ENCODE measurements at regions not wholly inside any gene's neighbourhood (a gene's known extent, or its start where the extent isn't known, plus 50 kb on each side); places are given as distances from the start of the nearest gene placed in this dataset.
"Not testable (repeated sequence)": the region's sequence is repeated elsewhere in the genome, so short reads cannot be mapped to it uniquely, and the experiment has no call there.

DNA sequence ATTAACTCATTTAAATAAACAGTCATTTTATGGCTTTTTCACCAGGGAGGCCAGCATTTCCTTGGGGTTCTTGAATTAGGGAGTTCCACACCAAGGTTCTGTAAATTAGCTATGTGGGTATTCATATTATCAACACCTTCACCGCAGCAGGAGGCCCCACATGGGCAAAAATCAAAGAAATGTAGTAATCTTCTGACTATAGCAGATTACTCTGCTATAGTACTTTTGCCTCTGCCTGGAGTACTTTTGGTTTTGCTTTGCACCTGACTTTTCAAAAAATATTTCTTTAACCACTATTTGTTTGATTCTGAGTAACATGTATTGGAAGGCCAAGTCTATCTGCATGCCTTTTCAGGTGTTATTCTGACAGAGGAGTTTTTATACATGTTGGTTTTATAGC is 728.1 kb downstream of the TTLL7 start:
- DNase-seq; ATAC-seq (ENCODE audit: poor library complexity); intact Hi-C loops (cut with DNase I): not testable (repeated sequence)

DNA sequence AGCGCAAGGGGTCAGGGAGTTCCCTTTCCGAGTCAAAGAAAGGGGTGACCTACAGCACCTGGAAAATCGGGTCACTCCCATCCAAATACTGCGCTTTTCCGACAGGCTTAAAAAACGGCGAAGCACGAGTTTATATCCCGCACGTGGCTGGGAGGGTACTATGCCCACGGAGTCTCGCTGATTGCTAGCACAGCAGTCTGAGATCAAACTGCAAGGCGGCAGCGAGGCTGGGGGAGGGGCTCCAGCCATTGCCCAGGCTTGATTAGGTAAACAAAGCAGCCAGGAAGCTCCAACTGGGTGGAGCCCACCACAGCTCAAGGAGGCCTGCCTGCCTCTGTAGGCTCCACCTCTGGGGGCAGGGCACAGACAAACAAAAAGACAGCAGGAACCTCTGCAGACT is 735.1 kb downstream of the TTLL7 start:
- intact Hi-C loops (cut with DNase I); DNase-seq; ATAC-seq (ENCODE audit: poor library complexity): not testable (repeated sequence)

DNA sequence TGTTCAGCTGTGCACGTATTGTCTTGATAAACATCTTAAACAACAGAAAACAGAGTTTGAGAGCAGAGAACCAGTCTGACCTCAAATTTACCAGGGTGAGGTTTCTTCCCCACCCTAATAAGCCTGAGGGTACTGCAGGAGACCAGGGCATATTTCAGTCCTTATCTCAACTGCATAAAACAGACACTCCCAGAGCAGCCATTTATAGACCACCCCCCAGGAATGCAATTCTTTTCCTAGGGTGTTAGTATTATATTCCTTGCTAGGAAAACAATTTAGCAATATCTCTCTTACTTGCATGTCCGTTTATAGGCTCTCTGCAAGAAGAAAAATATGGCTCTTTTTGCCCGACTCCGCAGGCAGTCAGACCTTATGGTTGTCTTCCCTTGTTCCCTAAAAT is 747.2 kb downstream of the TTLL7 start:
- intact Hi-C loops (cut with DNase I); DNase-seq; ATAC-seq (ENCODE audit: poor library complexity): not testable (repeated sequence)

DNA sequence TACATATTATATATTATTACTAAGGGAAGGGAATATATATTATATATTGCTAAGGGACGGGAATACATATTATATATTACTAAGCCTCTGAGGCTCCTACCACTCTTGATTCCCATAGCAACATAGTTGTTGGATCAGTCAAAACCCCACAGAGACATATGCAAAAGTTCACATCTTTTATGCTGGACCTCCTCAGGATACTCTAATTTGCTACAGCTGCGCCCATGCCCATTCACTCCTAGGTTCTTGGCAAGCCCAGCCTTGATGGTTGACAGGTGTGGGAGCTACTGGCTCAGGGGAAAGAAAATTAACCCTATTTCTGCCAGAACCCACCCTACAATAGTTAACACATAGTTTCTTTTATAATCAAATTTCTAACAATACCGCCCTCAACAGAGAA is 752.2 kb downstream of the TTLL7 start:
- intact Hi-C loops (cut with DNase I); DNase-seq; ATAC-seq (ENCODE audit: poor library complexity): not testable (repeated sequence)

DNA sequence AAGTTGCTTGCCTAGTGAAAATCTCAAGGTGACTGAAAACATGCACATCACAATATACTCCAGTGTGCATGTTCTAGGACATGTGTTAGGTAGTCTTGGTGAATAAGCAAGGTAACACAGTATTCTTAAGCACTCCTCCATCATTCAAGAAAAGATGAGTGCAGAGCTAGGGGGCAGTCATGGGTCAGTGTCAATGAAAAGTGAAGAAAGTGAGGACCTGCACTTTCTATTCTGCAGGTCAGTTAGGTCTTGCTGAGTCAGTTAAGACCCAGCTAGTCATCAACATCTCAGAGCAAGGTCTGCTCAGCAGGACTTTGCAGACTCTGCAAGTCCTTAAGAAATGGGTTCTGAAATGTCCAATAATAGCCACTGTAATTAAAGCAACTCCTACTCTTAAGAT is 754.1 kb downstream of the TTLL7 start:
- ATAC-seq (ENCODE audit: poor library complexity); DNase-seq; intact Hi-C loops (cut with DNase I): not testable (repeated sequence)

DNA sequence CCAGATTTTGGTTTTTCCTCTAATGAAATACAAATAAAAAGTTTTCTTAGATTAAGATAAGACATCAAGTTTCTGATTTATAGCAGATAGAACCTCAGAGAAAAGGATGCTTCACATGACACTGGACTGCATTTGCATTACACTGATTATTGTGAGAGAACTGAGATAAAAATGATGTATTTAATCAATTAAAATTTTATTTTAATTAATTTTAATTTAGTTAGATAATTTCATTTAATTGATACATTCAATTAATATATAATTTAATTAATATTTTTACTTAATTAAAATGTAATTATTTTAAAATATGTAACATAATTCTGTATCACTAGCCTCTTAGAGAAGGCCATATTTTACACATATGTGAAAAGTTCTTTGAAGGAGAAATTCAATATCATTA is 759.4 kb downstream of the TTLL7 start:
- ATAC-seq (ENCODE audit: poor library complexity); DNase-seq; intact Hi-C loops (cut with DNase I): not testable (repeated sequence)

DNA sequence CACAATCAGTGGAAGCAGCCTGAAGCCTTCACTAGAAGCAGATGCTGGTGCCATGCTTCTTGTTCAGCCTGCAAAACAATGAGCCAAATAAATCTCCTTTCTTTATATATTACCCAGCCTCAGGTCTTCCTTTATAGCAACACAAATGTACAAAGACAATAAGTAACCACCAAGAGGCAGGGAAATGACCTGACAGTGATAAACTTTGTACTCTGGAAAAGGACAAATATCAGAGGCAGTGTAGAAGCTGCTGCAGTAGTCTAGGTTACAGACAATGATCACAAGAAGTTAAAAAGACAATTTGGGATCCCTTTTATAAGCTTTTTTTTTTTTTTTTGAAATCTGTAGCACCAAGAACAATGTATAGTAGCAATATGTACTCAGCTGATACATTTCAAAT is 760.3 kb downstream of the TTLL7 start:
- ATAC-seq (ENCODE audit: poor library complexity); DNase-seq; intact Hi-C loops (cut with DNase I): not testable (repeated sequence)

DNA sequence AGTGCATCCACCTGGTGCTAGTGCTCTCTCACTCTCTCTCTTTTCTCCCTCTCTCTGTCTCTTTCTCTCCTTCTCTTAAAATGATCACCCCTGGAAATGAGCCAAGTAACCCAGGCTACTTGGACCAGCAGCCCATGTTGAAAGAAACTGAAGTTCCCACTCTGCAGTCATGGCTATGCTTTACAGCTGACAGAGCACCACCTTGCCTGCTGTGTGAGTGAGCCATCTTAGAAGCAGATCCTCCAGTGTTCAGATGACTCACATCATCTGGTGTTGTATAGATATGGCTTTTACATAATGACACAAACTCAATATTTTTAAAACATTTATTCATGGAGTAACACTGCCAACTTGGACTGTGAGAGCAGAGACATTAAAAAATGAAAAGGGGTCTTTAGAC is 779.1 kb downstream of the TTLL7 start:
- DNase-seq; ATAC-seq (ENCODE audit: poor library complexity); intact Hi-C loops (cut with DNase I): not testable (repeated sequence)

DNA sequence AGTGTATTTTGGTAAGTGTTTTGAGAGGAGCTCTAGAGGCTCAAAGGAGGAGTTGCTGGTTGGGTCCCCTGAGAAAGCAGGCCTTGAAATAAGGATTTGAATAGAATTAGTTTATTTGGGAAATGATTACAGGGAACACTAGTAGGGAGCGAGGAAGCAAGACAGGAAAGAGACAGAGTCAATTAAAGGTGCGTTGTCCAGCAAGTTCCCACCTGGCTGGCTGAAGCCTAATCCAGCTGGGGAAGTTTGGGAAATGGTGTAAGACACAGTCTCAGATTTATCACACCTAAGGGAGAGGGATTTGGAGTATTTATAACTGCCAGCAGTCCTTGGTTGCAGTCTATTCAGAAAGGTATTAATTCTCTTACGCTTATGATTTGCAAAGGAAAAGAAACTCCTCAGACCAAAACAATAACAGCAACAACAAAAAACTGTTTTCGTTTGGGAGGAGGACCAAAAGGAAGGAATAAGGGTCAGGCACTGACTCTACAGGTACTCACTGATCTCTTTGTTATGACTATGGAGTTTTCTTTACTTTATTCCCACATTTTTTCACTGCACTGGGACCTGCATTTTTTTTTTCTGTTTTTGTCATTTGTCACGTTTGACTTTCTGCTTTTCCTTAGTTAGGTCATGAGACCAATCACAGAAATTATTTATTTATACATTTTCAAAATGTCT is 780.8 kb downstream of the TTLL7 start:
- DNase-seq; intact Hi-C loops (cut with DNase I); ATAC-seq (ENCODE audit: poor library complexity): not testable (repeated sequence)

DNA sequence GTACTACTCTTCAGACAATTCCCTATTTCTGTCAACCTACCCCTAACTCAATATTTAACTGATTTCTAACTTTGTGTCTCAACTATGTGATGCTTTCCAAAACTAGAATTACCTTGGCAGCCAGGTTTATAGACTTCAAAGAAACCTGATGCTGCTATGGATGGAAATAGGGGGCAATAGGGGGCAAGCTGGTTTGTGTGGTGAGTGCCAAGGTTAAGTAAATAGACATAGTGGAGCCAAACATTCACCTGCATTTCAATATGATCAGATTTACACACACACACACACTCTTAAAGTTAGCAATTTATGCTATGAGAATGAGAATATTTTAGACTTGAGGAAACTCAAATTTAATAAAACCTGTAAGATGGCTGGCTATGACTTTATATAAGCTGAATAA is 784.6 kb downstream of the TTLL7 start:
- ATAC-seq (ENCODE audit: poor library complexity); DNase-seq; intact Hi-C loops (cut with DNase I): not testable (repeated sequence)

DNA sequence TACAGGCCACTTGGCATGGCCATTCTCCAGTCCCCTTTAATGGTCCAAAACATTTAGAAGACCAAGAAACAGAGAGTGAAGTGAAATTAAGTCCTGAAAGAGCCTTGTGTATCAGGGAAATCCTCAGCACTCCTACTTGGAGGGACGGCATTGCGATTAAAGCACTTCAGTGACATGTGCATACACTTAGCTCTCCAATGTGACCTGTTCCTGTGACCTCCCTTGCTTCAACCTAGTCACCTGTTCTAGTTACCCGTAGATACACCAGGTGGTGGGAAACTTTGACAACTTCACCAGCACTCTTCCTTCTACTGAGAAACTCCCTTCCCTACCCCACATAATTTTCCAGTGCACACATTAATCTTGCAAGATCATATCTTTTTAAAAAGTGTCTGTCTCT is 785.3 kb downstream of the TTLL7 start:
- ATAC-seq (ENCODE audit: poor library complexity) = not testable (repeated sequence)

DNA sequence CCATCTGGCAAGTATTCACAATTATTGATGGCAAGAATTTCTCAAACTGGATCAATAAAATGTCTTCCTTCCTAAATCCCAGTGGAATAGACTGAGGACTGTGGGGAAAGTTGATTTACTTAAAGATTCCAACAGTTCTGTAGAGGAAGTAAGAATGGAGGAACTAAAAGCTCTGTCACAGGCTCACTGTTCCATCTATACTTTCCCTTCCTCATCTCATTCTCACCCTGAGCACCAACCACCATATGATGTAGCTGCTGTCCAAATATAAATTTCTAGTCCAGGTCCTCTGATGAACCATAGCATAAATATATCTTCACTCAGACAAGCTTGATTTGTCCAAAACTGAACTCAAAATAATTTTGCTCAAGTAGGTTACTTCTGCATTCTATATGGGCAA is 786.9 kb downstream of the TTLL7 start:
- ATAC-seq (ENCODE audit: poor library complexity); intact Hi-C loops (cut with DNase I); DNase-seq: not testable (repeated sequence)

More for the DNA sequence above, 785.3 kb downstream of the TTLL7 start:
- DNase-seq; intact Hi-C loops (cut with DNase I): not testable (repeated sequence)

DNA sequence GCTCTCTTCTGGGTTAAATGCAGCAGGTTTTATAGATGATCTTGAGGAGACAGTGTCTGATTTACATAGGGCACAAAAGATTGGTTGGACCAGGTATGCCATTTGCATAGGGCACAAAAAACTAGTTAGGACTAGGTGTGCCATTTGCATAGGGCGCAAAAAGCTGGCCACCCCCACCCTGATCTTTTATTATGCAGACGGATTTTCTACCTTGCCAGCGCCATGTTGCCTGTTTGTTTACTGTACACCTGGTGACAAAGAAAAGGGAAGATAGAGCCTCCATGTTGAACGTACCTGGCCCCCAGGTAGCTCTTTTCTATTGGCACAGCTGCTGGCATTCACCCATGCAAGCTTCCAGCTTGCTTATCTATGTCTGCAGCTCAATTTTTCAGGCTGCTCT is 790.4 kb downstream of the TTLL7 start:
- DNase-seq; intact Hi-C loops (cut with DNase I); ATAC-seq (ENCODE audit: poor library complexity): not testable (repeated sequence)

DNA sequence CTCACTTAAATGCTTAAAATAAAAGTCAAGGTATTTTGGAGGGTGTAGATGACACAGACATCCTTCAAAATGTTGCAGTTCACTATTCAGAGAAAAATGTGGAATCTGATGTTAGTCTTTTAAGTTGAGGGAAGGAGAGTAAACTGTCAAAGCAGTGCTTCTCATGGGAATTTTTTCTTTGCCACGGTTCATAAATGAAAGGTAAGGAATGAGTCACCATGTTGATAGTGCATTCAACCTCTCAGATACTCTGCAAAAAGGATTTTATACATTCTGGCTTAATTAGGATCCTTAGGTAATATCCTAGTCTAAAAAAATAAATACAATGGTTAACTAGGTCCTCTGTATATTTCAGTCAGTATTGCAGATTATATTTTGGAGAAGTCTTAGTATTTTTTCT is 804.3 kb downstream of the TTLL7 start:
- DNase-seq; ATAC-seq (ENCODE audit: poor library complexity); intact Hi-C loops (cut with DNase I): not testable (repeated sequence)

DNA sequence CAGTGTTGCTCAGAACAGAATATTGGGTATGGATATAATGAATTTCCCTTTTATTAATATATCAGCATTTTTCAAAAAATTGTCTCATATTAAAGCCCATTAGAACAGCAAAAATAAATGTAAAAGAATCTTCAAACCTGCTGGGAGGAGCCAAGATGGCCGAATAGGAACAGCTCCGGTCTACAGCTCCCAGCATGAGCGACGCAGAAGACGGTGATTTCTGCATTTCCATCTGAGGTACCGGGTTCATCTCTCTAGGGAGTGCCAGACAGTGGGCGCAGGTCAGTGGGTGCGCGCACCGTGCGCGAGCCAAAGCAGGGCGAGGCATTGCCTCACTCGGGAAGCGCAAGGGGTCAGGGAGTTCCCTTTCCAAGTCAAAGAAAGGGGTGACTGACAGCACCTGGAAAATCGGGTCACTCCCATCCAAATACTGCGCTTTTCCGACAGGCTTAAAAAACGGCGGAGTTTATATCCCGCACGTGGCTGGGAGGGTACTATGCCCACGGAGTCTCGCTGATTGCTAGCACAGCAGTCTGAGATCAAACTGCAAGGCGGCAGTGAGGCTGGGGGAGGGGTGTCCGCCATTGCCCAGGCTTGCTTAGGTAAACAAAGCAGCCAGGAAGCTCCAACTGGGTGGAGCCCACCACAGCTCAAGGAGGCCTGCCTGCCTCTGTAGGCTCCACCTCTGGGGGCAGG is 816.8 kb downstream of the TTLL7 start:
- DNase-seq; ATAC-seq (ENCODE audit: poor library complexity); intact Hi-C loops (cut with DNase I): not testable (repeated sequence)

DNA sequence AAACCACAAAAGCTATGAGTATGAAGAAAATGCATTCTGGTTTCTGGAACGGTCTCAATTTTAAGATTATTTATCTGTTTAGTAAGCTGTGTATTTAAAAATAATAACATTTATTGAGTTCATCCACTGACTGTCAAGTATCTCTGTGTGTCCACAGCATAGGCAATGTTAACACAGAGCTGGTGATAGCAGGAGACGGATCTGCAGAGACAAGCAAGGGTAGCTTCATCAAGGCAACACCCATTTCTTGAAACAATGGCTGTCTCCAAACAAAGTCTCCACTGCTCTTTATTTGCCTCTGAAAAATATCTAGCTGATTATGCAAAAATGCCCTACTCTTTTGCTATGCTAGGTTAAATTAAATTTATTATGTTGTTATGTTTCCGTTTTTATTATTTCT is 818.3 kb downstream of the TTLL7 start:
- DNase-seq; intact Hi-C loops (cut with DNase I); ATAC-seq (ENCODE audit: poor library complexity): not testable (repeated sequence)

DNA sequence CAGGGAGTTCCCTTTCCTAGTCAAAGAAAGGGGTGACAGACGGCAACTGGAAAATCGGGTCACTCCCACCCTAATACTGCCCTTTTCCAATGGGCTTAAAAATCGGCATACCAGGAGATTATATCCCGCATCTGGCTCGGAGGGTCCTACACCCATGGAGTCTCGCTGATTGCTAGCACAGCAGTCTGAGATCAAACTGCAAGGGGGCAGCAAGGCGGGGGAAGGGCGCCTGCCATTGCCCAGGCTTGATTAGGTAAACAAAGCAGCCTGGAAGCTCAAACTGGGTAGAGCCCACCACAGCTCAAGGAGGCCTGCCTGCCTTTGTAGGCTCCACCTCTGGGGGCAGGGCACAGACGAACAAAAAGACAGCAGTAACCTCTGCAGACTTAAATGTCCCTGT is 831.3 kb downstream of the TTLL7 start:
- ATAC-seq (ENCODE audit: poor library complexity); intact Hi-C loops (cut with DNase I); DNase-seq: not testable (repeated sequence)

DNA sequence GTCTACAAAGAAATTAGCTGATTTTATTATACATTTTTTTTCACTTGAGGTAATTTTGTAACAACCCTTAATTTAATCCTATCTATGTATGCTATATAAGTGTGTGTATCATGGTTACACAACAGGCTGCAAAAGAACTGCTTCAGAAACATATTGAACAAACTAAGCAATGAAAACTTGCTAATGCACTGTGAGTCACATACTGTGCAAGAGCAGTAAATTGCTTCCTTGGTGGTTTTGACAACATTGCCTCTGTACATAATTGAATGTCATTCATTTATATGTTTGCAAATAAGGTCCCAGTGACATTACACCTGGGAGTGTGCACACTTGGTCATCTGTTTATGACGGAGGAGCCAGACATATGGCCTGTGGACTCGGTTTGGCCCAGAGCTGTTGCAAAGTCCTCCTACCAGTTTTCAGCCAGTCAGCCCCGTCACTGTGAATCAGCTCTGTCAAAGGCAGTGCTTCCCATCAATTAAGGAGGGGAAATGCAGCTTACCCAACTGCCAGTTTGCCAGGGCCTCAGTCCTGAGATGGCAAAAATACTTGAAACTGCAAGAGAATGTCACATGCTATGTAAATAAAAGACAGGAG is 835.0 kb downstream of the TTLL7 start:
- ATAC-seq (ENCODE audit: poor library complexity); DNase-seq: not testable (repeated sequence)

DNA sequence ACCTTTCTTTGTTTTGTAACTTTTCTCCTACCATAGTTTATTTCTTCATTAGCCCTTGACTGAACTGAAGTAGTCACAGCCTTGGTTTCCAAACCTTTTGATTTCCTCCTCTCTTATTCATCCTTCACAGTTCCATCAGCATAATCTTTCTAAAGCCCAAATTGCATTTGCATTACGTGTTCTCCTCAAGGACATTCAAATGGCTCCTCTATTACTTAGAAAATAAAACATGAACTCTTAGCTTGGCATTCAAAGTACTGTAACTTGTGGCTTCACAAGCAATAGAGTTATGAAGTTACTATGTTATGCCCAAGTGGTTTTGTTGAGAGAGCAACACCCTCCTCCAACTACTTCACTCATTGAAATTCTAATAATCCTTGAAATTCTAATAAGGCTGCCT is 840.0 kb downstream of the TTLL7 start:
- intact Hi-C loops (cut with DNase I); DNase-seq; ATAC-seq (ENCODE audit: poor library complexity): not testable (repeated sequence)

More for the DNA sequence above, 835.0 kb downstream of the TTLL7 start:
- intact Hi-C loops (cut with DNase I) = not testable (repeated sequence)
